HepG2 (cell line): ENCODE measurements at regions not wholly inside any gene's neighbourhood (a gene's known extent, or its start where the extent isn't known, plus 50 kb on each side); places are given as distances from the start of the nearest gene placed in this dataset.
A peak's percentile ranks its signal among the peaks of the same experiment; 100 is the strongest.
"Not testable (repeated sequence)": the region's sequence is repeated elsewhere in the genome, so short reads cannot be mapped to it uniquely, and the experiment has no call there.

ENCODE experiments used
- ATAC-seq: fragments of 200-7000 bp; cut with Tn5 transposase; 3 replicates; pipeline ENCODE4 v1.9.1; 2020; ENCODE audit warnings: mild to moderate bottlenecking, moderate library complexity
- BruUV-seq: library from RNA; stranded (reverse); fragments of 400-500 nt; replicated peaks from 2 replicates; lab custom pipeline; 2021; lab: Mats Ljungman, UMichigan
- CTCF ChIA-PET: fragments of 300-600 bp; formaldehyde crosslinking; extraction: SDS; loops from one replicate; lab custom pipeline; 2021; ENCODE audit warnings: low total read pairs, inconsistent platforms, low intra/inter-chr PET ratio; lab: Yijun Ruan, JAX
- POLR2A ChIA-PET: fragments of 350-600 bp; sonication (Branson Sonifier 250); formaldehyde crosslinking; loops from one replicate; lab custom pipeline; 2020; ENCODE audit warnings: antibody characterized with exemption, inconsistent platforms; lab: Yijun Ruan, JAX
- DNase-seq: peaks from one replicate; pipeline ENCODE4 v3.0.0-alpha.2; 2015; ENCODE audit warnings: low spot score
- FAIRE-seq: peaks from 3 replicates; lab custom pipeline; 2011; peaks lifted over from hg19 to GRCh38; lab: Jason Lieb, UNC
- H2AFZ ChIP-seq: one replicate; pipeline ENCODE4 v1.6.1; 2011; ENCODE audit warnings: low read length, inconsistent platforms
- H3K27ac ChIP-seq: fragments of 300-600 bp; 3 replicates; pipeline ENCODE4 v1.8.0; 2011; ENCODE audit warnings: mixed run types, mild to moderate bottlenecking, mixed read lengths, low read length, inconsistent platforms; ENCODE audit not compliant: insufficient read depth; ENCODE audit errors: extremely low read length
- H3K27me3 ChIP-seq, 2 experiments: fragments of 200-600 bp in 1 of 2; 2 replicates in 1 of 2; 3 replicates in 1 of 2; pipeline versions ENCODE4 v1.6.0 to v1.8.0; 2011; ENCODE audit warnings: low read length in 2 of 2, mild to moderate bottlenecking in 2 of 2, moderate library complexity in 2 of 2, inconsistent platforms in 1 of 2; ENCODE audit not compliant: insufficient read depth in 2 of 2, control insufficient read depth in 1 of 2
- H3K36me3 ChIP-seq, 2 experiments: fragments of 200-600 bp in 1 of 2; replicated peaks in 1 of 2; 2 replicates in 1 of 2; 3 replicates in 1 of 2; pipeline versions ENCODE4 v1.5.1 to v1.8.0; 2011; ENCODE audit warnings: low read length in 2 of 2, inconsistent platforms in 1 of 2; ENCODE audit not compliant: insufficient read depth in 2 of 2, control insufficient read depth in 1 of 2
- H3K4me1 ChIP-seq: 2 replicates; pipeline ENCODE4 v1.5.1; 2012; ENCODE audit warnings: low read length, inconsistent platforms; ENCODE audit not compliant: insufficient read depth
- H3K4me2 ChIP-seq: 2 replicates; pipeline ENCODE4 v1.6.0; 2011; ENCODE audit warnings: low read depth, low read length, inconsistent platforms
- H3K4me3 ChIP-seq, 3 experiments: fragments of 200-600 bp in 1 of 3; sonication (generic), shearing (Covaris generic) in 1 of 3; replicated peaks in 1 of 3; 2 replicates each; pipeline ENCODE4 v1.5.1; 2011 to 2016; ENCODE audit warnings: low read length in 3 of 3, inconsistent platforms in 2 of 3, low read depth in 2 of 3, mild to moderate bottlenecking in 2 of 3, control low read depth in 1 of 3, mixed read lengths in 1 of 3; ENCODE audit not compliant: insufficient read depth in 1 of 3
- H3K79me2 ChIP-seq: one replicate; pipeline ENCODE4 v1.6.1; 2011; ENCODE audit warnings: low read length, inconsistent platforms; ENCODE audit not compliant: insufficient read depth
- H3K9ac ChIP-seq: 2 replicates; pipeline ENCODE4 v1.6.0; 2011; ENCODE audit warnings: mild to moderate bottlenecking, low read depth, low read length, inconsistent platforms; ENCODE audit not compliant: insufficient read depth
- H3K9me3 ChIP-seq: 2 replicates; pipeline ENCODE4 v1.5.1; 2012; ENCODE audit warnings: mild to moderate bottlenecking, low read length
- H4K20me1 ChIP-seq: 2 replicates; pipeline ENCODE4 v1.6.0; 2011; ENCODE audit warnings: inconsistent platforms, mild to moderate bottlenecking, low read length, moderate library complexity; ENCODE audit not compliant: insufficient read depth
- ATF7 ChIP-seq, 2 experiments: fragments of 450-650 bp in 1 of 2; sonication (generic) in 1 of 2; formaldehyde crosslinking in 1 of 2; IDR thresholded peaks; 2 replicates each; pipeline versions ENCODE4 v1.4.0 to v1.6.1; 2016 to 2020; ENCODE audit warnings: antibody characterized with exemption in 1 of 2, mild to moderate bottlenecking in 1 of 2, missing genetic modification reagents in 1 of 2
- ATM ChIP-seq: fragments of 450-650 bp; IDR thresholded peaks from 2 replicates; pipeline ENCODE4 v1.7.1; 2017; ENCODE audit warnings: mild to moderate bottlenecking, borderline replicate concordance
- CREB1 ChIP-seq, 2 experiments: fragments of 450-650 bp in 1 of 2; IDR thresholded peaks; 2 replicates each; pipeline ENCODE4 v1.6.1; 2016 to 2017; ENCODE audit warnings: control low read depth in 1 of 2, mild to moderate bottlenecking in 1 of 2, missing compliant biosample characterization in 1 of 2, missing genetic modification characterization in 1 of 2
- IKZF1 ChIP-seq: fragments of 450-650 bp; IDR thresholded peaks from 2 replicates; pipeline ENCODE4 v1.7.1; 2016
- TRIM22 ChIP-seq: fragments of 450-650 bp; IDR thresholded peaks from 2 replicates; pipeline ENCODE4 v1.6.1; 2017
- ZNF282 ChIP-seq: fragments of 450-650 bp; IDR thresholded peaks from 2 replicates; pipeline ENCODE4 v1.6.1; 2018; ENCODE audit not compliant: partially characterized antibody
- WGBS: methylation state at CpG from one replicate; pipeline ENCODE4 v1.1.6; 2017; ENCODE audit warnings: low lambda C conversion rate; 5-methylcytosine and 5-hydroxymethylcytosine counted together
- in situ Hi-C: cut with HindIII; loops from 2 replicates; pipeline ENCODE4 v1.10.0; 2017; ENCODE audit warnings: low pct_unique_long_range_greater_than_20kb; ENCODE audit not compliant: extremely low pct_ligation_motif_present
- intact Hi-C: fragments of 100-400 bp; cut with micrococcal nuclease; formaldehyde crosslinking; loops from one replicate; pipeline ENCODE4 v1.10.0; 2022; ENCODE audit not compliant: unreplicated experiment

- in situ Hi-C loops; DNase-seq; H3K27me3 ChIP-seq; CTCF ChIA-PET; ATAC-seq; FAIRE-seq; POLR2A ChIA-PET; H3K4me3 ChIP-seq; BruUV-seq; H3K79me2 ChIP-seq; intact Hi-C loops; H3K9ac ChIP-seq; H2AFZ ChIP-seq; H3K27ac ChIP-seq; H4K20me1 ChIP-seq; H3K4me2 ChIP-seq; H3K36me3 ChIP-seq; TF ChIP-seq CREB1, ATF7 (CRISPR knock-in tag; IDR thresholded peaks at IDR 0.05): not testable (repeated sequence)
- peaks cover 14% of the 10 kb centered on the region for H3K9me3 ChIP-seq
- WGBS, result 72% methylated on average over 7 of the region's 7 CpGs
- peaks cover 19% of the 10 kb centered on the region for H3K4me1 ChIP-seq
- TF ChIP-seq CREB1 (IDR thresholded peaks at IDR 0.05) (peak; percentile 94), ATM (peak; percentile 43; the same call in 1 of the 2 replicates), IKZF1 (peak; percentile 84; the same call in 1 of the 2 replicates), ZNF282 (peak; percentile 82), ATF7 (IDR thresholded peaks at IDR 0.05) (peak; percentile 26), TRIM22 (0 out of 2 replicates have a peak, but pooled peaks have one; percentile 28)
Observed at GRCh38 chr16:86861270-86861858, 283.0 kb downstream of the FOXL1 start.
